Endodermal cell (in vitro differentiated cells): ENCODE measurements at regions not wholly inside any gene's neighbourhood (a gene's known extent, or its start where the extent isn't known, plus 50 kb on each side); places are given as distances from the start of the nearest gene placed in this dataset.

Experiments
- DNase-seq: peaks from one replicate; pipeline ENCODE4 v3.0.0-alpha.2; 2017
- H3K27ac ChIP-seq: 2 replicates; pipeline ENCODE4 v1.5.1; 2013; ENCODE audit warnings: mild to moderate bottlenecking, low read depth, low read length, moderate library complexity
- H3K27me3 ChIP-seq: 2 replicates; pipeline ENCODE4 v1.6.1; 2013; ENCODE audit warnings: mild to moderate bottlenecking, low read length, moderate library complexity; ENCODE audit not compliant: insufficient read depth, control insufficient read depth, poor library complexity, severe bottlenecking
- H3K36me3 ChIP-seq: 2 replicates; pipeline ENCODE4 v1.7.0; 2013; ENCODE audit warnings: mild to moderate bottlenecking, low read length, moderate library complexity; ENCODE audit not compliant: control insufficient read depth, insufficient read depth
- H3K4me1 ChIP-seq: one replicate; pipeline ENCODE4 v1.7.0; 2013; ENCODE audit warnings: low read length; ENCODE audit not compliant: control insufficient read depth, insufficient read depth
- H3K4me3 ChIP-seq: 2 replicates; pipeline ENCODE4 v1.5.1; 2013; ENCODE audit warnings: mild to moderate bottlenecking, low read length, moderate library complexity
- H3K9ac ChIP-seq: 2 replicates; pipeline ENCODE4 v1.6.1; 2013; ENCODE audit warnings: mild to moderate bottlenecking, low read length, moderate library complexity; ENCODE audit not compliant: poor library complexity, severe bottlenecking; ENCODE audit errors: extremely low read depth
- H3K9me3 ChIP-seq: 2 replicates; pipeline ENCODE4 v1.6.1; 2013; ENCODE audit warnings: mild to moderate bottlenecking, low read length, moderate library complexity; ENCODE audit not compliant: control insufficient read depth
- H3K27ac Mint-ChIP-seq: 2 replicates; pipeline ENCODE4 v1.8.0; 2020; ENCODE audit warnings: mixed read lengths
- H3K27me3 Mint-ChIP-seq: 2 replicates; pipeline ENCODE4 v1.8.0; 2021; ENCODE audit warnings: mild to moderate bottlenecking, mixed read lengths; ENCODE audit not compliant: insufficient read depth
- H3K36me3 Mint-ChIP-seq: 2 replicates; pipeline ENCODE4 v1.8.0; 2020; ENCODE audit warnings: low read depth, mixed read lengths
- H3K4me1 Mint-ChIP-seq: 2 replicates; pipeline ENCODE4 v1.8.0; 2020; ENCODE audit warnings: mixed read lengths
- H3K4me3 Mint-ChIP-seq: 2 replicates; pipeline ENCODE4 v1.8.0; 2020; ENCODE audit warnings: mild to moderate bottlenecking, moderate library complexity, mixed read lengths
- H3K9me3 Mint-ChIP-seq: 2 replicates; pipeline ENCODE4 v1.8.0; 2020; ENCODE audit warnings: mild to moderate bottlenecking, mixed read lengths
- CTCF ChIP-seq: fragments of 200-600 bp; sonication (generic); conservative IDR thresholded peaks from 2 replicates; pipeline ENCODE4 v1.5.0; 2021; ENCODE audit warnings: antibody characterized with exemption, mild to moderate bottlenecking
- WGBS, 2 experiments: methylation state at CpG; one replicate each; pipeline versions ENCODE4 v1.1.5 to v1.1.7; 2013; ENCODE audit warnings: missing lambda C conversion rate in 2 of 2, mixed read lengths in 1 of 2; ENCODE audit not compliant: insufficient coverage in 1 of 2, insufficient read length in 1 of 2; 5-methylcytosine and 5-hydroxymethylcytosine counted together

DNA sequence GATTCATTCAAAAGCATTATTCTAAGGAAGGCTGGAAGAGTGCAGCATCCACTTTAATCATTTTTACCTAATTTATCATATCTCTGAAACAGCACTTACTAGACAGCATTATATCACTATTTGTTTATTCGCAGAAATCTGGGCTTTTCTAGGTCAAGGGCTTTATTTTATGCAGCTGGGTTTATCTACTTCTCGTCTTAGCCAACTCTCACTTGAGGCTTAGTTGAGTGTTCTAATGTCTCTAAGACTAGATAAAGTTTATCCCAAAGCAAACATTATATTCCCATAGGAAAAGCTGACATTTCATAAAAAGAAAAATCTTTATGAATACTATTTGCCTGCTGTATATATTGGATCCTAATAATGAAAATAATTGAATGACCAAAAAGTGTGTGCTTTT lies 720.8 kb upstream of the FLRT2 start:
- 92% methylated on average over 1 of the region's 2 CpGs; no CpG with 5 or more reads in 1 of the 2 experiments for WGBS, 2 experiments
- Mint-ChIP-seq H3K27ac (no peak overlapping the region), H3K9me3 (peaks cover 2% of the 10 kb centered on the region), H3K4me3 (no peak overlapping the region), H3K4me1 (peaks cover 15% of the 10 kb centered on the region), H3K36me3 (no peaks in the 10 kb centered on the region), H3K27me3 (peaks cover 3% of the 10 kb centered on the region)
- H3K27ac ChIP-seq: no peak overlapping the region
- no peak for DNase-seq
- H3K27me3 ChIP-seq: no peaks in the 10 kb centered on the region
- H3K36me3 ChIP-seq: no peaks in the 10 kb centered on the region
- no peak overlapping the region for H3K4me3 ChIP-seq
- no peaks in the 10 kb centered on the region for H3K9me3 ChIP-seq
- no peak for TF ChIP-seq CTCF
- H3K4me1 ChIP-seq: no peaks in the 10 kb centered on the region
- H3K9ac ChIP-seq: no peak overlapping the region

DNA sequence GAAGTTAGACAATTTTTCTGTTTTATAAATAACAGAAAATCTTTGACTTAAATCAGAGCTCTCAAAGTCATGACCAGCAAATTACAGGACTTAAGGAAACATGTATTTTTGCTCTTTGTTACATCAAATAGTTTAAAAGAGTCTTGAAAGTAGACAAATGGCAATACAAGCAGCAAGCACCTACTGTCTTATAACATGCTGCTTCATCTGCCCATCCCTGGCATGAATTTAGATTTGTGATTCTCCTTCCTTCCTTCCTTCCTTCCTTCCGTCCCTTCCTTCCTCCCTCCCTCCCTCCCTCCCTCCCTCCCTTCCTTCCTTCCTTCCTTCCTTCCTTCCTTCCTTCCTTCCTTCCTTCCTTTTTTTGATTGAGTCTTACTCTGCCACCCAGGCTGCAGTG lies 715.6 kb upstream of the FLRT2 start:
- DNase-seq: no peak
- H3K36me3 ChIP-seq: no peaks in the 10 kb centered on the region
- Mint-ChIP-seq H3K36me3 (no peaks in the 10 kb centered on the region), H3K4me1 (peaks cover 3% of the 10 kb centered on the region), H3K9me3 (peaks cover 2% of the 10 kb centered on the region), H3K27ac (no peak overlapping the region), H3K4me3 (no peak overlapping the region), H3K27me3 (no peaks in the 10 kb centered on the region)
- no peak overlapping the region for H3K27ac ChIP-seq
- H3K27me3 ChIP-seq: no peaks in the 10 kb centered on the region
- H3K9me3 ChIP-seq: no peaks in the 10 kb centered on the region
- H3K9ac ChIP-seq: no peak overlapping the region
- WGBS, 2 experiments: 83% methylated on average over 1 of the region's 1 CpG; no CpG with 5 or more reads in 1 of the 2 experiments
- TF ChIP-seq CTCF: no peak
- no peak overlapping the region for H3K4me3 ChIP-seq
- no peaks in the 10 kb centered on the region for H3K4me1 ChIP-seq

GRCh38 chr14:84819528-84819927 lies 710.4 kb upstream of the FLRT2 start:
- no peaks in the 10 kb centered on the region for H3K27me3 ChIP-seq
- no peak overlapping the region for H3K27ac Mint-ChIP-seq
- H3K9ac ChIP-seq: no peak overlapping the region
- peaks cover 3% of the 10 kb centered on the region for H3K4me1 Mint-ChIP-seq
- H3K4me3 ChIP-seq: no peak overlapping the region
- H3K9me3 ChIP-seq: peaks cover 22% of the 10 kb centered on the region
- WGBS, 2 experiments: no CpG with 5 or more reads among the region's 2 CpGs
- H3K9me3 Mint-ChIP-seq: peaks cover 18% of the 10 kb centered on the region
- no peaks in the 10 kb centered on the region for H3K4me1 ChIP-seq
- no peak overlapping the region for H3K4me3 Mint-ChIP-seq
- TF ChIP-seq CTCF: no peak
- DNase-seq: no peak
- H3K36me3 Mint-ChIP-seq: peaks cover 6% of the 10 kb centered on the region
- H3K36me3 ChIP-seq: no peaks in the 10 kb centered on the region
- H3K27ac ChIP-seq: no peak overlapping the region
- no peaks in the 10 kb centered on the region for H3K27me3 Mint-ChIP-seq
